ENCODE measurements at regions not wholly inside any gene's neighbourhood (a gene's known extent, or its start where the extent isn't known, plus 50 kb on each side); places are given as distances from the start of the nearest gene placed in this dataset.
"Not testable (repeated sequence)": the region's sequence is repeated elsewhere in the genome, so short reads cannot be mapped to it uniquely, and the experiment has no call there.

GRCh38 chr7:12815426-12815825, 128.0 kb downstream of the ARL4A start:
- DNase-seq = no peak
- in situ Hi-C loops (cut with HindIII; ENCODE audit: low pct_ligation_motif_present, low pct_unique_long_range_greater_than_20kb, low sequenced_read_pairs) = no loop called here

GRCh38 chr7:12815871-12816270, 128.4 kb downstream of the ARL4A start:
- no peak for DNase-seq
- in situ Hi-C loops (cut with HindIII; ENCODE audit: low pct_ligation_motif_present, low pct_unique_long_range_greater_than_20kb, low sequenced_read_pairs) = no loop called here

- no peak for DNase-seq
- in situ Hi-C loops (cut with HindIII; ENCODE audit: low pct_ligation_motif_present, low pct_unique_long_range_greater_than_20kb, low sequenced_read_pairs) = no loop called here
Observed at GRCh38 chr7:12820777-12821176, 133.3 kb downstream of the ARL4A start.

GRCh38 chr7:12821746-12822145, 134.3 kb downstream of the ARL4A start:
- DNase-seq = no peak
- in situ Hi-C loops (cut with HindIII; ENCODE audit: low pct_ligation_motif_present, low pct_unique_long_range_greater_than_20kb, low sequenced_read_pairs) = no loop called here

GRCh38 chr7:12826079-12826478, 138.6 kb downstream of the ARL4A start:
- in situ Hi-C loops (cut with HindIII; ENCODE audit: low pct_ligation_motif_present, low pct_unique_long_range_greater_than_20kb, low sequenced_read_pairs) = no loop called here

GRCh38 chr7:12827219-12827821, 139.9 kb downstream of the ARL4A start:
- DNase-seq = no peak
- in situ Hi-C loops (cut with HindIII; ENCODE audit: low pct_ligation_motif_present, low pct_unique_long_range_greater_than_20kb, low sequenced_read_pairs) = no loop called here

More at GRCh38 chr7:12826079-12826478, 138.6 kb downstream of the ARL4A start:
- DNase-seq = no peak

GRCh38 chr7:12827920-12828319, 140.5 kb downstream of the ARL4A start:
- in situ Hi-C loops (cut with HindIII; ENCODE audit: low pct_ligation_motif_present, low pct_unique_long_range_greater_than_20kb, low sequenced_read_pairs) = no loop called here
- DNase-seq = no peak

GRCh38 chr7:12831024-12831423, 143.6 kb downstream of the ARL4A start:
- in situ Hi-C loops (cut with HindIII; ENCODE audit: low pct_ligation_motif_present, low pct_unique_long_range_greater_than_20kb, low sequenced_read_pairs) = no loop called here
- DNase-seq = no peak

GRCh38 chr7:12833829-12834228, 146.4 kb downstream of the ARL4A start:
- in situ Hi-C loops (cut with HindIII; ENCODE audit: low pct_ligation_motif_present, low pct_unique_long_range_greater_than_20kb, low sequenced_read_pairs) = no loop called here
- DNase-seq = no peak

GRCh38 chr7:12834782-12835181, 147.3 kb downstream of the ARL4A start:
- DNase-seq = no peak
- in situ Hi-C loops (cut with HindIII; ENCODE audit: low pct_ligation_motif_present, low pct_unique_long_range_greater_than_20kb, low sequenced_read_pairs) = no loop called here

- in situ Hi-C loops (cut with HindIII; ENCODE audit: low pct_ligation_motif_present, low pct_unique_long_range_greater_than_20kb, low sequenced_read_pairs) = no loop called here
Observed at GRCh38 chr7:12839508-12840153, 152.2 kb downstream of the ARL4A start.

GRCh38 chr7:12844732-12845131, 157.3 kb downstream of the ARL4A start:
- in situ Hi-C loops (cut with HindIII; ENCODE audit: low pct_ligation_motif_present, low pct_unique_long_range_greater_than_20kb, low sequenced_read_pairs) = not testable (repeated sequence)

More at GRCh38 chr7:12839508-12840153, 152.2 kb downstream of the ARL4A start:
- no peak for DNase-seq

GRCh38 chr7:12847001-12847400, 159.6 kb downstream of the ARL4A start:
- in situ Hi-C loops (cut with HindIII; ENCODE audit: low pct_ligation_motif_present, low pct_unique_long_range_greater_than_20kb, low sequenced_read_pairs) = no loop called here
- no peak for DNase-seq

More at GRCh38 chr7:12844732-12845131, 157.3 kb downstream of the ARL4A start:
- DNase-seq = not testable (repeated sequence)

GRCh38 chr7:12851142-12851541, 163.7 kb downstream of the ARL4A start:
- DNase-seq = no peak
- in situ Hi-C loops (cut with HindIII; ENCODE audit: low pct_ligation_motif_present, low pct_unique_long_range_greater_than_20kb, low sequenced_read_pairs) = no loop called here

GRCh38 chr7:12851841-12852240, 164.4 kb downstream of the ARL4A start:
- in situ Hi-C loops (cut with HindIII; ENCODE audit: low pct_ligation_motif_present, low pct_unique_long_range_greater_than_20kb, low sequenced_read_pairs) = no loop called here
- DNase-seq = no peak

- no peak for DNase-seq
- in situ Hi-C loops (cut with HindIII; ENCODE audit: low pct_ligation_motif_present, low pct_unique_long_range_greater_than_20kb, low sequenced_read_pairs) = no loop called here
Observed at GRCh38 chr7:12855036-12855435, 167.6 kb downstream of the ARL4A start.

- in situ Hi-C loops (cut with HindIII; ENCODE audit: low pct_ligation_motif_present, low pct_unique_long_range_greater_than_20kb, low sequenced_read_pairs) = no loop called here
- DNase-seq = no peak
Observed at GRCh38 chr7:12859761-12860160, 172.3 kb downstream of the ARL4A start.

- DNase-seq = no peak
- in situ Hi-C loops (cut with HindIII; ENCODE audit: low pct_ligation_motif_present, low pct_unique_long_range_greater_than_20kb, low sequenced_read_pairs) = no loop called here
Observed at GRCh38 chr7:12861070-12861469, 173.6 kb downstream of the ARL4A start.

- DNase-seq = no peak
- in situ Hi-C loops (cut with HindIII; ENCODE audit: low pct_ligation_motif_present, low pct_unique_long_range_greater_than_20kb, low sequenced_read_pairs) = no loop called here
Observed at GRCh38 chr7:12862146-12862545, 174.7 kb downstream of the ARL4A start.

GRCh38 chr7:12864470-12865046, 177.1 kb downstream of the ARL4A start:
- DNase-seq = no peak

More at GRCh38 chr7:12864470-12865046, 177.1 kb downstream of the ARL4A start:
- in situ Hi-C loops (cut with HindIII; ENCODE audit: low pct_ligation_motif_present, low pct_unique_long_range_greater_than_20kb, low sequenced_read_pairs) = no loop called here

All from ACHN (cell line).